ENCODE measurements at regions not wholly inside any gene's neighbourhood (a gene's known extent, or its start where the extent isn't known, plus 50 kb on each side); places are given as distances from the start of the nearest gene placed in this dataset.
"Not testable (repeated sequence)": the region's sequence is repeated elsewhere in the genome, so short reads cannot be mapped to it uniquely, and the experiment has no call there.

DNA sequence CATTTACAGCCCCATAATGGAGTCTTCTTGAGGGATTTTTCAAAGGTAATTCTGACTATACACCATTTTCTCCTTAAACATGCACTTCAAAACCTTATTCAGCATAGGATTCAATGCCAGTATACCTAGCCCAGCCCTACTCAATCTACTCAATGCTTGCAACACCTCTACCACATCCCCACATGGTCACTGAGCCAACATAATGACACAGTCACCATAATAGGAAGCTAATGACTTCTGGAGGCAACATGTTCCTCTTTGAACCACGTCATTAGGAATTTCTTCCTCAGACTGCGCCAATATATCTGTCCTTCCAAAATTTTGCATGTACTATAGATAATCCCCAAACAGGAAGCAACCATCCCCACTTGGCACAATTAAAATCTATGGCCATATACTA is 153.9 kb upstream of the SETMAR start:
- no peak for DNase-seq (ENCODE audit: low spot score)

GRCh38 chr3:4150816-4151215 is 152.4 kb upstream of the SETMAR start:
- no peak for DNase-seq (ENCODE audit: low spot score)

DNA sequence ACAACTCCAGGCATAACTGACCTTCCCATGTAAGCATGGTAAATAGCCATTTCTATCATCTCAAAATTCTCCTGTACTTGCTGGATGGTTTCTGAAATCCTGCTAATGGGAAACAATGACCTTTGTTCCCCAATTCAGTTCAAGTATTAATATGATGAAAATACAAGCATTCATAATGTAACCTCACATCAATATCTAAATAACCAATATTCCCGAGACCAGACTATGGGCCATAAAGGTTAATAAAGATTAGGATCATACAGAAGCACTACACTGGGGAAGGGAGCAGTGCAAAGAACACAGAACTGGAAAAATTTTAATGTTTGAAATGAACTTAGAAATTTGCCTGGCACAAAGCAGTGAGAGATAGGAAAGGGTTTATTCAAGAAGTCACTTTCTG is 151.3 kb upstream of the SETMAR start:
- no peak for DNase-seq (ENCODE audit: low spot score)

- no peak for DNase-seq (ENCODE audit: low spot score)
Measured at GRCh38 chr3:4153771-4154170, 149.4 kb upstream of the SETMAR start.

DNA sequence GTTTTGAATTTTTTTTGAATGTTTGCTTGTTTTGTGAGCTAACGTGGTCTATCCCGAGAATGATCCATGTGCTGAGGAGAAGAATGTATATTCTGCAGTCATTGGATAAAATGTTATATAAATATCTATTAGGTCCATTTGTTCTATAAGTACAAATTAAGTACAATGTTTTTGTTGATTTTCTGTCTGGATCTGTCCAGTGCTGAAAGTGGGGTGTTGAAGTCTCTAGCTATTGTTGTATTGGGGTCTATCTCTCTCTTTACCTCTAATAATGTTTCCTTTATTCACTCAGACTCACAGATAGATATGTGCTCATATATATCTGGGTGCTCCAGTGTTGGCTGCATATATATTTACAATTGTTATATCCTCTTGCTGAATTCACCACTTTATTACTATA is 144.8 kb upstream of the SETMAR start:
- no peak for DNase-seq (ENCODE audit: low spot score)

DNA sequence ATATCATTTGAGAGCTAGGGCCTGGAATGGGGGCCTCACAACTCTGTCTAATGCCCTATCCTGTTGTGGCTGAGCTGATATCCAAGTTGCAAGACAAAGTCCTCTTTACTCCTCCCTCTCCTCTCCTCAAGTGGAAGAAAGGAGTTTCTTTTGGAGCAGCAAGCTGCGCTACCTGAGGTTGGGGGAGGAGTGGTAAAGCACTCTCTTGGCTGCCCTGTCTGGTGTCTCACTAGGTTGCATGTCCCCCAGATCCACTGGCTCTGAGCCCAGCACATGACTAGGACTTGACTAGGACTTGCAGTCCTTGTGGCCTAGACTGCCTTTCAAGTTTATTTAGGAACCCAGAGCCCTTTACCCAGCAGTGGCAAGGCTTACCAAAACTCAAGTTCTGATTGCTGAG is 141.1 kb upstream of the SETMAR start:
- DNase-seq (ENCODE audit: low spot score), result no peak

DNA sequence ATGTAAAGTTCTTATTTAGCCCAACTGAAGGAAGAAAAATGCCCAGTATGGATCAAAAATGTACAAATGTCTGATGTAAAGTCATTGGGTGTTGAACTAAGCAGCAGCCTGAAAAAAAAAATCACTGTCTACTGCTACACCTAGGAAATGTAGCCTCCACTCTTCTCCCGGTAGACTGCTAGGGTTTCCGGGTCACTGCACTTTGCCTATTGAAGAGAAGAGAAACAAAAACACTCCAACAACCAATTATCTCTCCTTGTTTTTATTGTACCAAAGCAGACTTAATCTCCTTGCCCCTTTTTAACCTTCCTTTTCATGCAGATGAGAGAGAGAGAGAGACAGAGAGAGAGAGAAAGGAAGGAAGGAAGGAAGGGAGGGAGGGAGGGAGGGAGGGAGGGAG is 140.2 kb upstream of the SETMAR start:
- DNase-seq (ENCODE audit: low spot score), result no peak

GRCh38 chr3:4166540-4166939 is 136.6 kb upstream of the SETMAR start:
- DNase-seq (ENCODE audit: low spot score), result no peak

DNA sequence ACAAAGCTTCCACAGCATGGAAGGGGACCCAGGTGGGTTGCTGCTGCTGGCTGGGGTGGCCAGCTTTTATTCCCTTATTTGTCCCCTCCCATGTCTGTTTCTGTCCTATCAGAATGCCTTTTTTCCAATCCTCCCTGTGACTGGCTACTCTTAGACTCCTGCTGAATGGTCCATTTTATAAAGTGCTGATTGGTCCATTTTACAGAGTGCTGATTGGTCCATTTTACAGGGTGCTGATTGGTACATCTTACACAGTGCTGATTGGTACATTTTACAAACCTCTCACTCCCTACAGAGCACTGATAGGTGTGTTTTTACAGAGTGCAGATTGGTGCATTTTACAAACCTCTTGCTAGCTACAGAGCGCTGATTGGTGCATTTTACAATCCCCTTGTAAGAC is 135.9 kb upstream of the SETMAR start:
- DNase-seq (ENCODE audit: low spot score), result not testable (repeated sequence)

GRCh38 chr3:4174791-4175190 is 128.4 kb upstream of the SETMAR start:
- peak; percentile 46 for DNase-seq (ENCODE audit: low spot score)

DNA sequence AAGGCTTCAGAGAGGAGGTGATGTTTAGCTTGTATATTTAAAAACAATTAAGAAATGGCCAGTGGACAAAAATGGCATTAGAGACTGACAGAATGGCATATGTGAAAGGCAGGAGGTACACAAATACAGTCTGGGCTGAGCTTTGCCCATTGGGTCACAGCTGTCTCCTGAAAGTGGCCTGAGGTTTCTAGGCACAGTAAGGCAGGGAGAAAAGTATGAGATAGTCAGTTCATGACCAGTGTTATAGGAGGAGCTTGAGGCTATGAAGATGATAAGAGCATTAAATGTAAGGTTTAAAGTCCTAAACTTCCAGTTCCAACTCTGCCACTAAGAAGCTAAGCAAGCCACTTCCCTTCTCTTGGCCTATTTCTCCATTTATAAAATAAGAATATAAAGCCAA is 111.2 kb upstream of the SETMAR start:
- DNase-seq (ENCODE audit: low spot score), result no peak

- no peak for DNase-seq (ENCODE audit: low spot score)
Measured at GRCh38 chr3:4195006-4195405, 108.2 kb upstream of the SETMAR start.

DNA sequence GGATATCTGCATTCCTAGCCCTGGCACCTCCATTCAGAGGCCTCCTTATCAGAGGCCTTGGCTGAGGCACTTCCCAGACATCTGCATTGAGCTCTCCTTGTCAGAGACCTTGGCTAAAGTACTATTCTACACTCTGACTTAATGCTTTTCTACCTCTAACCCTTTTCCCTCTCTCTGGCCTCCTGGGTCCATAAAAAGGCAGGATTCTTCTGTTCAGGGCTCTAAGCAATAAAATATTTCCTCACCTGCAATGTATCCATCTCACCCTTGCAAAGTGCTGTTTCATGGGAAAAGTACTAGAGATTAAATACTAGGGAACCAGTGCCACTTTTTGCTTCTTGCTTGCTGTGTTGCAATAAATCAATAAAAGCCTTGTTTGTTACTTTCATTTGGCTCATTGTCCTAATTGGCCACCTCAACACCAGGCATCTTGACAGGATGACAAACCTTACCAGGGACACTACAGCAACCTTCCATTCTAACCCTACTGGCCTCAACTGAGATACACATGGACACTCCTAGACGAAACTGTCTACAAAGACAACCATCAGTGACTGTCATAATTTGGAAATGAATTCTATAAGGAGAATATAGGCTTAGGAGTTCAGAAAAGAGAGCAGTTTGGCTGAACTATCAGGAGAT is 106.5 kb upstream of the SETMAR start:
- no peak for DNase-seq (ENCODE audit: low spot score)

GRCh38 chr3:4197670-4198069 is 105.5 kb upstream of the SETMAR start:
- no peak for DNase-seq (ENCODE audit: low spot score)

DNA sequence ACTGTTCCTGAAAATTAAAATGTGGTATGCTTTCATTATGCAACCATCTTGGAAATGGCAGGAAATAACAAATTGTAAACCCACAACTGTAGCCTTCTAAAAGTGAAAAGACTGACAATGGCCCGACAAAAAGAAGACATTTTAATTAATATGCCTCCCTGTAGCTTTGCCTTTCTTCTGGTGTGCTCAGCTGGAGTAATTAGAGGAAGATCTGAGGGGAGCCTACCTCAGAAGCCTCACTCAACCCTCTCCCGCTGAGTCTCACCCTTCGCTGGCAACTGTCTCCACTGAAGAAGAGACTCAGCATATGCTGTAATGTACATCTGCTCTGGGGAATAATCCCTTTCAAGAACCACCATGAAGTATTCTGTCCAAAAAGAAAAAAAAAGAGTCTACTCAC is 104.7 kb upstream of the SETMAR start:
- DNase-seq (ENCODE audit: low spot score), result no peak

GRCh38 chr3:4204776-4205175 is 98.4 kb upstream of the SETMAR start:
- DNase-seq (ENCODE audit: low spot score), result not testable (repeated sequence)

DNA sequence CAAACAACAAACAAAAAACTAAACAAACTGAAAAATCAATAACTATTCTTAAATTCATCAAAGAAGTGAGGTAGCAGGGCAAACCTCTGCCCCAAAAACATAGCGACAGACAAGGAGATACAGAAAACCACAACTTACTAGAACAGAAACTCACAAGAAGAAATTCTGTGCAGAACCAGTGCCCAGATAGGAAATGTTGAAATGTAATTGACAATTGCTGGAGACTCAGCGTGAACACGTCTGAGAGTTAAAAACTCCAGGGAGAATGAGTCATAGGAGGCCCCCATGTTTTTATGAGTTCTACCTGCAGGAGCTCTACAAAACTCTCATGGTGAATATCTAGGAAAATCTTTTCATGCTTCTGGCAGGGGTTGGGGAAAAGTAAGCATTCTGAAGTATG is 95.5 kb upstream of the SETMAR start:
- no peak for DNase-seq (ENCODE audit: low spot score)

DNA sequence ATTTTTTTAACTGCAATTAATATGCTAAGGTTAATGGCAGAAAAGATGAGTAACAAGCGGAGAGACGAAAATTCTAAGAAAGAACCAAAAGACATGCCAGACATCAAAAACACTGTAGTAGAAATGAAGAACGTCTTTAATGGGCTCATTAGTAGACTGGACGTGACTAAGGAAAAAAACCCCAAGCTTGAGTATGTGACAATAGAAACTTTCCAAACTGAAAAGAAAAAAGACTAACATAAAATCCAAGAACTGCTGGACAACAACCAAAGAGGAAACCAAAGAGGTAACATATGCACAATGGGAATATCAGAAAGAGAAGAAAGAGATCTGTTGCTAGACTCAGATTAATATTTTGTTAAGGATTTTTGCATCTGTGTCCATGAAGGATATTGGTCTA is 94.6 kb upstream of the SETMAR start:
- no peak for DNase-seq (ENCODE audit: low spot score)

- DNase-seq (ENCODE audit: low spot score), result no peak
Measured at GRCh38 chr3:4211610-4212009, 91.6 kb upstream of the SETMAR start.

GRCh38 chr3:4213420-4213819 is 89.7 kb upstream of the SETMAR start:
- not testable (repeated sequence) for DNase-seq (ENCODE audit: low spot score)

GRCh38 chr3:4216974-4217373 is 86.2 kb upstream of the SETMAR start:
- DNase-seq (ENCODE audit: low spot score), result not testable (repeated sequence)

DNA sequence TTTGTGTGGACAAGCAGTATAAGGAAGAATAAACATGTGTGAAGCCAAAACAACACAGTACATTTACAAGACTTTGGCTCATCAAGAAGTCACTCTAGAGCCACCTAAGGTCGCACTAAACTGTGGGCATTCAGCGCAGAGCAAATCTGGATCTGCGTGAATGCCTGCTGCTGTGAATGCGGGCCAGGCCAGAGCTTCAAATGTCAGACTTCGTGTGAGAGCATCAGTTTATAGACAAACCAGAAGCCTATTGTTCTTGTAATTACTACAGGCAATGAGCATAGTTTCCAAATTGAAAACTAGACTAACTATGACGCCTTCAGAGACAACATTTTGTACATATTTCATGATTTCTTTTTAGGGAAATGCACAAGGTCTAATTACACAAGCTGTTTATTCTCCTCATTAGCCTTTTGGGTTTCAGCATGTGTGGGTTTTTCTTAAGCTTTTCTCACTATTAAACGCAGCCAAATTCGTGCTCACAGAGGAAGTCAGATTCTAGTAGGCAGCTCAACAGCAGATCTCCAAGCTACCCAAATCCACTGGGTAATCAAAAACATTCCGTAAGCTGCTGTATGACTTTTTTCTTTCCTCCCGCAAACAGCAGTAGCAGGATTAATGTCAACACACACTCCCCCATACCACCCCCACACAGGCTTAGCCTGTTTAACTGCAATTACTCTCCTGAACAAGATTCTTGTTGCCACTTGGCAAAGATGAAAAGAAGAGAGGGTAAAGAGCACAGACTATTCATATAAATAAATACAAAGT is 84.5 kb upstream of the SETMAR start:
- peak; percentile 58 for DNase-seq (ENCODE audit: low spot score)

DNA sequence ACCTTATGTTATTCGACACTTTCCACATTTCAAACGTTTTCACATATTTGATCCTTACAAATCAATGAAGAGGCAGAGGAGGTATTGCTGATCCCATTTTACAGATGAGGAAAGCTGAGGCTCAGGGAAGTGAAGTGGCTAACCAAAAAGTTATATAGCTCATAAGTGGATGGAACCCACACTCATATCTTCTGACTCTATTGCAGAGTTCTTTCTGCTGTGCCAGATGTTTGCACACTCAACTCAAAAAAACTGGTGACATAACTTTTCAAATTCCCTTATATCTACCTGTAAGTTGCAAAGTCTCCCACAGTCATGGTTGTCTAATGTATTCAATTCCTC is 84.0 kb upstream of the SETMAR start:
- DNase-seq (ENCODE audit: low spot score), result no peak

DNA sequence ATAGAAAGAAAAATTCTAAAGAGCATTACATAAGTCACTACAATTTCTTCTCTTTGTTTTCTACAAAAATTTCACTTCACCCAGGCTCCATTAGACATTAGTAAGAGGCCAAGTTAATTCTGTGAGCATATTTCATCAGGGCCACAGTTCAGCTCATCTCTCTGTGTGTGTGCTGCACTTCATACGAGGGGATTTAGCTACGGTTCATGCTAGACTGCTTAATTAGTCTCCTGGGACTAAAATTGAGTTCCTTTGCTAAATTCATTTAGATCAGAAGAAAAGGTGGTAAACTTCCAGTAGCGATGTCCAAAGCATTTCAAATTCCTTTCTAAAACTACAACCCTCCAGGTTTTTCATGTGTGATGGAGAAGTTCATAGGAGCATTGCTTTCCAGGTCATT is 83.1 kb upstream of the SETMAR start:
- no peak for DNase-seq (ENCODE audit: low spot score)

Data from Ammon's horn (tissue), 1 donor.